HepG2 (cell line): ENCODE measurements at regions not wholly inside any gene's neighbourhood (a gene's known extent, or its start where the extent isn't known, plus 50 kb on each side); places are given as distances from the start of the nearest gene placed in this dataset.

ENCODE experiments used
- ATAC-seq: fragments of 200-7000 bp; cut with Tn5 transposase; 3 replicates; pipeline ENCODE4 v1.9.1; 2020; ENCODE audit warnings: mild to moderate bottlenecking, moderate library complexity
- BruUV-seq: library from RNA; stranded (reverse); fragments of 400-500 nt; replicated peaks from 2 replicates; lab custom pipeline; 2021; lab: Mats Ljungman, UMichigan
- CTCF ChIA-PET: fragments of 300-600 bp; formaldehyde crosslinking; extraction: SDS; loops from one replicate; lab custom pipeline; 2021; ENCODE audit warnings: low total read pairs, inconsistent platforms, low intra/inter-chr PET ratio; lab: Yijun Ruan, JAX
- POLR2A ChIA-PET: fragments of 350-600 bp; sonication (Branson Sonifier 250); formaldehyde crosslinking; loops from one replicate; lab custom pipeline; 2020; ENCODE audit warnings: antibody characterized with exemption, inconsistent platforms; lab: Yijun Ruan, JAX
- DNase-seq: peaks from one replicate; pipeline ENCODE4 v3.0.0-alpha.2; 2015; ENCODE audit warnings: low spot score
- FAIRE-seq: peaks from 3 replicates; lab custom pipeline; 2011; peaks lifted over from hg19 to GRCh38; lab: Jason Lieb, UNC
- H2AFZ ChIP-seq: one replicate; pipeline ENCODE4 v1.6.1; 2011; ENCODE audit warnings: low read length, inconsistent platforms
- H3K27ac ChIP-seq: fragments of 300-600 bp; 3 replicates; pipeline ENCODE4 v1.8.0; 2011; ENCODE audit warnings: mixed run types, mild to moderate bottlenecking, mixed read lengths, low read length, inconsistent platforms; ENCODE audit not compliant: insufficient read depth; ENCODE audit errors: extremely low read length
- H3K27me3 ChIP-seq, 2 experiments: fragments of 200-600 bp in 1 of 2; 2 replicates in 1 of 2; 3 replicates in 1 of 2; pipeline versions ENCODE4 v1.6.0 to v1.8.0; 2011; ENCODE audit warnings: low read length in 2 of 2, mild to moderate bottlenecking in 2 of 2, moderate library complexity in 2 of 2, inconsistent platforms in 1 of 2; ENCODE audit not compliant: insufficient read depth in 2 of 2, control insufficient read depth in 1 of 2
- H3K36me3 ChIP-seq, 2 experiments: fragments of 200-600 bp in 1 of 2; replicated peaks in 1 of 2; 2 replicates in 1 of 2; 3 replicates in 1 of 2; pipeline versions ENCODE4 v1.5.1 to v1.8.0; 2011; ENCODE audit warnings: low read length in 2 of 2, inconsistent platforms in 1 of 2; ENCODE audit not compliant: insufficient read depth in 2 of 2, control insufficient read depth in 1 of 2
- H3K4me1 ChIP-seq: 2 replicates; pipeline ENCODE4 v1.5.1; 2012; ENCODE audit warnings: low read length, inconsistent platforms; ENCODE audit not compliant: insufficient read depth
- H3K4me2 ChIP-seq: 2 replicates; pipeline ENCODE4 v1.6.0; 2011; ENCODE audit warnings: low read depth, low read length, inconsistent platforms
- H3K4me3 ChIP-seq, 3 experiments: fragments of 200-600 bp in 1 of 3; sonication (generic), shearing (Covaris generic) in 1 of 3; replicated peaks in 1 of 3; 2 replicates each; pipeline ENCODE4 v1.5.1; 2011 to 2016; ENCODE audit warnings: low read length in 3 of 3, inconsistent platforms in 2 of 3, low read depth in 2 of 3, mild to moderate bottlenecking in 2 of 3, control low read depth in 1 of 3, mixed read lengths in 1 of 3; ENCODE audit not compliant: insufficient read depth in 1 of 3
- H3K79me2 ChIP-seq: one replicate; pipeline ENCODE4 v1.6.1; 2011; ENCODE audit warnings: low read length, inconsistent platforms; ENCODE audit not compliant: insufficient read depth
- H3K9ac ChIP-seq: 2 replicates; pipeline ENCODE4 v1.6.0; 2011; ENCODE audit warnings: mild to moderate bottlenecking, low read depth, low read length, inconsistent platforms; ENCODE audit not compliant: insufficient read depth
- H3K9me3 ChIP-seq: 2 replicates; pipeline ENCODE4 v1.5.1; 2012; ENCODE audit warnings: mild to moderate bottlenecking, low read length
- H4K20me1 ChIP-seq: 2 replicates; pipeline ENCODE4 v1.6.0; 2011; ENCODE audit warnings: inconsistent platforms, mild to moderate bottlenecking, low read length, moderate library complexity; ENCODE audit not compliant: insufficient read depth
- ATF5 ChIP-seq: sonication (generic); formaldehyde crosslinking; IDR thresholded peaks from 2 replicates; pipeline ENCODE4 v1.4.0; 2020; ENCODE audit warnings: mild to moderate bottlenecking, low read depth, missing genetic modification reagents
- FOXA1 ChIP-seq, 2 experiments: fragments of 450-650 bp in 1 of 2; sonication (generic) in 1 of 2; formaldehyde crosslinking in 1 of 2; IDR thresholded peaks; 2 replicates each; pipeline versions ENCODE4 v1.4.0 to v1.6.1; 2016 to 2020; ENCODE audit warnings: missing genetic modification reagents in 1 of 2
- FOXK1 ChIP-seq: sonication (generic); formaldehyde crosslinking; IDR thresholded peaks from 2 replicates; pipeline ENCODE4 v1.4.0; 2020; ENCODE audit warnings: low read depth, missing genetic modification reagents, borderline replicate concordance
- GABPA ChIP-seq, 2 experiments: IDR thresholded peaks; 2 replicates each; pipeline ENCODE4 v1.6.1; 2011 to 2016; ENCODE audit warnings: low read depth in 2 of 2, low read length in 1 of 2, missing biosample characterization in 1 of 2, missing genetic modification characterization in 1 of 2
- HDAC2 ChIP-seq: sonication (generic); formaldehyde crosslinking; IDR thresholded peaks from 2 replicates; pipeline ENCODE4 v1.4.0; 2020; ENCODE audit warnings: missing genetic modification reagents
- HMGXB4 ChIP-seq, 2 experiments: sonication (generic) in 1 of 2; formaldehyde crosslinking in 1 of 2; IDR thresholded peaks; 2 replicates each; pipeline versions ENCODE4 v1.4.0 to v1.6.1; 2018 to 2020; ENCODE audit warnings: missing genetic modification reagents in 2 of 2, borderline replicate concordance in 1 of 2, low read depth in 1 of 2, mild to moderate bottlenecking in 1 of 2, missing biosample characterization in 1 of 2
- MAFK ChIP-seq, 2 experiments: IDR thresholded peaks in 1 of 2; conservative IDR thresholded peaks in 1 of 2; 2 replicates each; pipeline ENCODE4 v1.6.1; 2011; ENCODE audit warnings: improper control_type of control experiment in 2 of 2, low read length in 2 of 2
- MIXL1 ChIP-seq: IDR thresholded peaks from 2 replicates; pipeline ENCODE4 v1.6.1; 2016
- TCF7 ChIP-seq: sonication (generic); IDR thresholded peaks from 2 replicates; pipeline ENCODE4 v1.6.1; 2016; ENCODE audit warnings: antibody characterized with exemption, low read depth
- TOE1 ChIP-seq: sonication (generic); formaldehyde crosslinking; IDR thresholded peaks from 2 replicates; pipeline ENCODE4 v1.4.0; 2020; ENCODE audit warnings: mild to moderate bottlenecking, missing genetic modification reagents
- TSC22D2 ChIP-seq: sonication (generic); formaldehyde crosslinking; IDR thresholded peaks from 2 replicates; pipeline ENCODE4 v1.5.1; 2020; ENCODE audit warnings: missing genetic modification reagents, mild to moderate bottlenecking, borderline replicate concordance
- ZBTB37 ChIP-seq: sonication (generic); formaldehyde crosslinking; IDR thresholded peaks from 2 replicates; pipeline ENCODE4 v1.4.0; 2020; ENCODE audit warnings: mild to moderate bottlenecking, missing genetic modification reagents
- ZFP1 ChIP-seq: IDR thresholded peaks from 2 replicates; pipeline ENCODE4 v1.6.1; 2016
- ZKSCAN8 ChIP-seq: IDR thresholded peaks from 2 replicates; pipeline ENCODE4 v1.6.1; 2016; ENCODE audit warnings: borderline replicate concordance, missing genetic modification reagents, missing compliant biosample characterization
- ZNF770 ChIP-seq: sonication (generic); formaldehyde crosslinking; IDR thresholded peaks from 2 replicates; pipeline ENCODE4 v1.5.0; 2020; ENCODE audit warnings: mild to moderate bottlenecking, missing genetic modification reagents
- WGBS: methylation state at CpG from one replicate; pipeline ENCODE4 v1.1.6; 2017; ENCODE audit warnings: low lambda C conversion rate; 5-methylcytosine and 5-hydroxymethylcytosine counted together
- in situ Hi-C: cut with HindIII; loops from 2 replicates; pipeline ENCODE4 v1.10.0; 2017; ENCODE audit warnings: low pct_unique_long_range_greater_than_20kb; ENCODE audit not compliant: extremely low pct_ligation_motif_present
- intact Hi-C: fragments of 100-400 bp; cut with micrococcal nuclease; formaldehyde crosslinking; loops from one replicate; pipeline ENCODE4 v1.10.0; 2022; ENCODE audit not compliant: unreplicated experiment

GRCh38 chr12:74204236-74204635, 333.4 kb upstream of the ATXN7L3B start (continued):
- TF ChIP-seq HMGXB4 (CRISPR knock-in tag; IDR thresholded peaks at IDR 0.05; ENCODE audit: borderline replicate concordance in 1 of 2, low read depth in 1 of 2): no peak
- no peak for TF ChIP-seq MIXL1 (CRISPR knock-in tag)
- TF ChIP-seq TOE1 (CRISPR knock-in tag): no peak

- in situ Hi-C loops: no loop called here
- Histone ChIP-seq H3K79me2 (no peaks in the 10 kb centered on the region), H3K9me3 (peaks cover 46% of the 10 kb centered on the region), H3K9ac (no peak overlapping the region), H3K4me1 (no peaks in the 10 kb centered on the region), H3K27me3 (no peaks in the 10 kb centered on the region; a peak in 1 of 5 replicates), H3K27ac (no peak overlapping the region), H2AFZ (no peak overlapping the region), H3K4me3 (no peak overlapping the region), H3K36me3 (no peaks in the 10 kb centered on the region), H3K4me2 (no peak overlapping the region), H4K20me1 (no peaks in the 10 kb centered on the region)
- DNase-seq (no peak), ATAC-seq (no peak), FAIRE-seq (no peak)
- WGBS: 28% methylated on average over 3 of the region's 3 CpGs
- no TSS peak for BruUV-seq
- ChIA-PET POLR2A (no interaction called here), CTCF (no interaction called here)
- TF ChIP-seq GABPA (IDR thresholded peaks at IDR 0.05; ENCODE audit: low read depth, low read length) (no peak), GABPA (CRISPR knock-in tag; IDR thresholded peaks at IDR 0.05; ENCODE audit: low read depth) (no peak), HDAC2 (CRISPR knock-in tag) (no peak), TSC22D2 (no peak), FOXK1 (CRISPR knock-in tag) (no peak), ATF5 (CRISPR knock-in tag) (no peak), ZBTB37 (CRISPR knock-in tag) (no peak), ZKSCAN8 (no peak), MAFK (conservative IDR thresholded peaks at IDR 0.05 in 1 of 2, IDR thresholded peaks at IDR 0.05 in 1 of 2; ENCODE audit: low read length in 2 of 2) (no peak), ZNF770 (CRISPR knock-in tag) (no peak), FOXA1 (IDR thresholded peaks at IDR 0.05) (no peak), FOXA1 (CRISPR knock-in tag; IDR thresholded peaks at IDR 0.05) (no peak), ZFP1 (CRISPR knock-in tag) (no peak), TCF7 (no peak)
- intact Hi-C loops: no loop called here
Observed at GRCh38 chr12:74227846-74228545, 309.6 kb upstream of the ATXN7L3B start.
